Cardiac muscle cell (in vitro differentiated cells and primary cell): ENCODE measurements at regions not wholly inside any gene's neighbourhood (a gene's known extent, or its start where the extent isn't known, plus 50 kb on each side); places are given as distances from the start of the nearest gene placed in this dataset.
A peak's percentile ranks its signal among the peaks of the same experiment; 100 is the strongest.

Source experiments
- DNase-seq, 2 donors: peaks; one replicate each; pipeline versions ENCODE4 v3.0.0 to v3.0.0-alpha.2; 2010 to 2017; ENCODE audit warnings: low read depth in 1 of 2, low spot score in 1 of 2
- H3K27ac ChIP-seq: fragments of 200-600 bp; sonication (generic); 2 replicates; pipeline ENCODE4 v1.5.1; 2016
- H3K27me3 ChIP-seq: fragments of 200-600 bp; sonication (generic); 2 replicates; pipeline ENCODE4 v1.6.0; 2016; ENCODE audit warnings: control low read depth
- H3K36me3 ChIP-seq: fragments of 200-600 bp; sonication (generic); 2 replicates; pipeline ENCODE4 v1.5.1; 2016; ENCODE audit warnings: control low read depth
- H3K4me1 ChIP-seq: fragments of 200-600 bp; sonication (generic); 2 replicates; pipeline ENCODE4 v1.8.1; 2017; ENCODE audit warnings: low read depth, mild to moderate bottlenecking, mixed run types
- H3K4me3 ChIP-seq: fragments of 200-600 bp; sonication (generic); 2 replicates; pipeline ENCODE4 v1.5.1; 2016; ENCODE audit warnings: mild to moderate bottlenecking
- H3K9me3 ChIP-seq: fragments of 200-600 bp; sonication (generic); 2 replicates; pipeline ENCODE4 v1.5.1; 2017; ENCODE audit warnings: low read depth, mild to moderate bottlenecking, control low read depth
- TF ChIP-seq, protein P1 (sequence below): IDR thresholded peaks from 2 replicates; pipeline ENCODE4 v1.5.1; 2012; ENCODE audit warnings: low read depth, mild to moderate bottlenecking, low read length

DNA sequence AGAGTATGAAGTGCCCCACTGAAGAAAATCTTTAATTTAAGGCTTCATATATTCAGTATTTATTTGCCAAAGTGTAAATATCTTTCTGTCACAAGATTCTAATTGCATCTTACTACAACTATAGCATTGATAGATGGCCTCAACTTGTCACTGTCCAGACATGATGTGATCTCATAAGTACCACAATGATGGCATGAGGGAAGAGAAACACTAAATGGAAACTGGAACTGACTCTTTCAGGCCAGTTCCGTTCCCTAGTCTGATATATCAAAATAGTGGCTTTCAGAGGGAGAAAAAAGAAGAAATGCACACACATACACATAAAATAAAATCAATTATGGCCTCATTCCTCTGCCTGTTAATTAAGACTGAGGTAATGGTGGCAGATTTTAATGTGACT, 615.7 kb downstream of the TBL1XR1 start:
- Histone ChIP-seq H3K4me1 (no peaks in the 10 kb centered on the region), H3K27me3 (no peaks in the 10 kb centered on the region), H3K4me3 (no peak overlapping the region), H3K36me3 (no peaks in the 10 kb centered on the region), H3K27ac (no peak overlapping the region), H3K9me3 (no peaks in the 10 kb centered on the region)
- no peak for DNase-seq
- TF ChIP-seq, protein P1, sequence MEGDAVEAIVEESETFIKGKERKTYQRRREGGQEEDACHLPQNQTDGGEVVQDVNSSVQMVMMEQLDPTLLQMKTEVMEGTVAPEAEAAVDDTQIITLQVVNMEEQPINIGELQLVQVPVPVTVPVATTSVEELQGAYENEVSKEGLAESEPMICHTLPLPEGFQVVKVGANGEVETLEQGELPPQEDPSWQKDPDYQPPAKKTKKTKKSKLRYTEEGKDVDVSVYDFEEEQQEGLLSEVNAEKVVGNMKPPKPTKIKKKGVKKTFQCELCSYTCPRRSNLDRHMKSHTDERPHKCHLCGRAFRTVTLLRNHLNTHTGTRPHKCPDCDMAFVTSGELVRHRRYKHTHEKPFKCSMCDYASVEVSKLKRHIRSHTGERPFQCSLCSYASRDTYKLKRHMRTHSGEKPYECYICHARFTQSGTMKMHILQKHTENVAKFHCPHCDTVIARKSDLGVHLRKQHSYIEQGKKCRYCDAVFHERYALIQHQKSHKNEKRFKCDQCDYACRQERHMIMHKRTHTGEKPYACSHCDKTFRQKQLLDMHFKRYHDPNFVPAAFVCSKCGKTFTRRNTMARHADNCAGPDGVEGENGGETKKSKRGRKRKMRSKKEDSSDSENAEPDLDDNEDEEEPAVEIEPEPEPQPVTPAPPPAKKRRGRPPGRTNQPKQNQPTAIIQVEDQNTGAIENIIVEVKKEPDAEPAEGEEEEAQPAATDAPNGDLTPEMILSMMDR: no peak

DNA sequence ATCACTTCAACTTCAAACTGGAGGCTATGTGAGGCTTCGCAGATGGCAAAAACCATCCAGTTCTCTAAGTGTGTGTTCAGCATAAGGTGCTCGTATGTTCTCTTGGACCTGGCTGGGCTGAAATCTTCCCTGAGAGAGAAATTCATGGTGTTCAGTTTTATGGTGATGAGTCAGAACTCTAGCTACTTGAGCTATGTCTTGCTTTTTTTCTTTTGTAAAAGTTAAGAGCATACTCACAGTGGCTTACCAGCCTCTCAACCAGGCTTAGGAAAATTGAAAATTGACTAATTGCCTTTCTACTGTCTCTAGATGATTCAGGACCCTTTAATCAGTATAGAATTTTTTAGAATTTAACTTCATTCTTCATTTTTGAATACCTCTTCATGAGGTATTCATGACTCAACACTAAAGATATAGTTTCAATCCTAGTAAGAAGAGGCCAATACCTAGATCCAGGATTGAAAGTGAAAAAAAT, 617.5 kb downstream of the TBL1XR1 start:
- Histone ChIP-seq H3K9me3 (no peaks in the 10 kb centered on the region), H3K27me3 (no peaks in the 10 kb centered on the region), H3K36me3 (no peaks in the 10 kb centered on the region), H3K4me3 (no peak overlapping the region), H3K4me1 (no peaks in the 10 kb centered on the region), H3K27ac (no peak overlapping the region)
- no peak for DNase-seq
- TF ChIP-seq, protein P1: no peak

DNA sequence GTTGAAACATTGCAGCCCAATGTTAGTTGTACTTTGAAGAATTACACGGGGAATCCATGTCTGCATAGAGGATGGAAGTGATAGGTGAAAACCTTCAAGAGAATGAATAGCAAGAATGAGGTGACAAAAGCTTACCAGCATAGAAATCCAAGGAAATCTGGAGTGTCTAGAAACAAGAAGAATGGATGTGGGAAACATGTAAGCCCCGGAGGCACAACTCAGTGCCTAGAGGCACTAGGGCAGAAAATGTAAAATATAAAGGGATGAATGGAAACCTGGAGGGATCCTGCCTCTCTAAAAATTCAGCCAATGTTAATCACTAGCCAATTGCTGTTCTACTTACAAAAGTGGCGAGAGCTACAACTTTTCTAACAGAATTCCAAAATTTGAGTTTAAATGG, 619.0 kb downstream of the TBL1XR1 start:
- Histone ChIP-seq H3K27me3 (no peaks in the 10 kb centered on the region), H3K4me3 (no peak overlapping the region), H3K36me3 (no peaks in the 10 kb centered on the region), H3K9me3 (no peaks in the 10 kb centered on the region), H3K4me1 (no peaks in the 10 kb centered on the region), H3K27ac (no peak overlapping the region)
- no peak for DNase-seq
- TF ChIP-seq, protein P1: no peak

DNA sequence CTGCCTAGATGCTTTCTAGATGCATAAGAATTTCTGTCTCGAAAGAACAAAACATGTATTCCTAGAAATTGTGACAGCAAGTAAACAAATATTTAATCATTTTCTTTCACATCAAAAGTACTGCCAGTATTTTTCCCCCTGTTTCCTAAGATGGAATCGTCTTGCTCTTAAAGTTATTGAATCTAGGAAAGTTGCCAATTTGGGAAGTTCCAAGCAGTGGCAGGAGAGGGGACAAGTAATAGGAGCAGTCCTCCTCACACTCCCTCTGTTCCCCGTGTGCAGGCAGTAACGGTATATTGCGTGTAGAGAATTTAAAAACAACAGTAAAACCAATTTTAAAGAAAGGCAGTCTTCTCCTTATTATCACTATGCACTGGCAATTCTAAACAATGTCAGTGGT, 619.8 kb downstream of the TBL1XR1 start:
- Histone ChIP-seq H3K4me3 (no peak overlapping the region), H3K27me3 (no peaks in the 10 kb centered on the region), H3K27ac (no peak overlapping the region), H3K36me3 (no peaks in the 10 kb centered on the region), H3K9me3 (no peaks in the 10 kb centered on the region), H3K4me1 (no peaks in the 10 kb centered on the region)
- DNase-seq: no peak
- TF ChIP-seq, protein P1: no peak

DNA sequence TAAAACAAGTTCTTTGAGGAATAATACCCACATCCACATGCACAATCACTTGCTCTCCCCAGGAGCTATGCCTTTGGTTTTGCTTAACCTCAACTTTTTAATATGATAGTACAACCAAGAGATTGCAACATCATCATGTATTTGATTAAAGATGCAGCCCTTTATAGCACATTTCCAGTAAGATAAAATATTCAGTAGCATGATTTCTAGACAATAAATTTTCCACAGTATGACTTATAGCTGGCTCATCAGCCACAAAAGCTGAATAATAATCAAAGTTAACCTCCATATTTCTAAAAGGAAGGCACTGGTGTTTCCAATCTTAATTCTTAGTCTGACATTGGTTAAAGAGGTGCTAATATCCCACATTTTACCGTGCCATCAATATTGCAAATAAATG, 622.5 kb downstream of the TBL1XR1 start:
- Histone ChIP-seq H3K4me1 (no peaks in the 10 kb centered on the region), H3K36me3 (no peaks in the 10 kb centered on the region), H3K27ac (no peak overlapping the region), H3K4me3 (no peak overlapping the region), H3K9me3 (no peaks in the 10 kb centered on the region), H3K27me3 (no peaks in the 10 kb centered on the region)
- TF ChIP-seq, protein P1: no peak
- DNase-seq: peak in 1 of 2 donors; percentile 9

DNA sequence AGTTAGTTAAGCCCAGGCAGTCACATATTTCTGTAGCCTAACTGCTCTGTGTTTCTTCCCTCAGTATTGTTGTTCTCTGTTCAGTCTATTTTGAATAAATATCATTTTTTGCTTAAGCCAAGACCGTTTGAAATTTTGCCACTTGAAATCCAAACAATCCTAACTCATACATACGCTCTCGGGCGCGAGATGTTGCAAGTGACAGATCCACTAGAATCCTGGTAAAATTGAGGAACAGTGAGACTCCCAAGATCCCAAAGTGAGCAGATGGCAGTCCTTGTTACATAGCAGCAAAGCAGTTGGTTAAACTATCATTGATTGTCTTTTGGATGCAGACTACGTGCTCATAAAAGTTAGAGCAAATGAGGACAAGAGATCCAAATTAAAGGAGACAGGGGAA, 625.4 kb downstream of the TBL1XR1 start:
- H3K27ac ChIP-seq: no peak overlapping the region
- H3K4me3 ChIP-seq: no peak overlapping the region
- H3K4me1 ChIP-seq: no peaks in the 10 kb centered on the region
- H3K36me3 ChIP-seq: no peaks in the 10 kb centered on the region
- no peaks in the 10 kb centered on the region for H3K9me3 ChIP-seq
- TF ChIP-seq, protein P1: no peak
- H3K27me3 ChIP-seq: no peaks in the 10 kb centered on the region
- DNase-seq: no peak
